Ovary (tissue), 3 donors: ENCODE measurements at regions not wholly inside any gene's neighbourhood (a gene's known extent, or its start where the extent isn't known, plus 50 kb on each side); places are given as distances from the start of the nearest gene placed in this dataset.

Experiments used
- CTCF ChIP-seq, 3 donors: fragments of 450-650 bp in 2 of 3; fragments of 200-600 bp in 1 of 3; IDR thresholded peaks; one replicate each; pipeline versions ENCODE4 v1.5.1 to v1.8.0; 2016 to 2022; ENCODE audit warnings: antibody characterized with exemption in 3 of 3, mild to moderate bottlenecking in 1 of 3
- POLR2A ChIP-seq: fragments of 450-650 bp; IDR thresholded peaks from one replicate; pipeline ENCODE4 v1.6.1; 2017; ENCODE audit warnings: antibody characterized with exemption, mild to moderate bottlenecking, moderate library complexity
- donor health status: DM: no; HTN: no; CAD: no.

DNA sequence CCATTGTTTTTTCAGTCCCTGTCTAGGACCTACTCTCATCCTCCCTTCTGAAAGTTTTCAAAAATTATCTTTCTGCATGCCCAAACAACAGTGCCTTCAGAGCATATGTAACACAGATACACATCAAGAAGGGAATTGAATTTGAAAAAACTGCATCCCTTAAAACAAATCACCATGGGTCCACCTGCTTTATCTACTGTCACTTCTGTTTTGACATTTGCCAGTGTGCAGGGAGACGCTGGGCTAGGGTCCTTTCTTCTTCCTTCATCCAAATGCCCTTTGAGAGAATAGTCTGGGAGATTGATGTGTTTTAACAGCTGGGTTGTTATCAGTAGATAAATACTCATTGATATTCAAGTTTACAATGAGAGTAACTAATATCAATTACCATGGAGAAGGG lies 1630.1 kb downstream of the MAT2B start:
- TF ChIP-seq CTCF (IDR thresholded peaks at IDR 0.05) (no peak), POLR2A (no peak)
